CD4-positive, alpha-beta T cell treated with Interleukin-6 for 4 hours (primary cell): ENCODE measurements at regions not wholly inside any gene's neighbourhood (a gene's known extent, or its start where the extent isn't known, plus 50 kb on each side); places are given as distances from the start of the nearest gene placed in this dataset.

Source experiments
- DNase-seq: peaks from one replicate; pipeline ENCODE4 v3.0.0-alpha.2; 2020; ENCODE audit warnings: mixed read lengths

DNA sequence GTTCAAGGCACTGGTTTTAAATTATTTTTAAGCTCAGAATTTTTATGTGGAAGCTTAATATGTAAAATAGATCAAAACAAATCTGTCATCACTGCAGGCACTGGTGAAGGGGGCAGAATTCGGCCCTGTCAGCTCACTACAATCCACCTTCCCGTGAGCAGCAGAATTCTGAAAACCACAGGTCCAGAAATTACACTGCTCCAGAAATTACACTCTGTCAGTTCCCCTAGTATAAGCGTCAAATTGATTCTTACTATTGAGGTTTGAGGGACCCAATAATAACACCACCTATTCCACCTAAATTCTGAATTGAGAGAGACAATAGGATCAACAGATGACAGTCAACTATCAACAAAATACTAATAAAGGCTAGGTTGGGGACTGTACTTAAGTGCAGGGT is 245.5 kb downstream of the PHLDA1 start:
- no peak for DNase-seq

GRCh38 chr12:75784591-75784990 is 247.0 kb downstream of the PHLDA1 start:
- DNase-seq: peak; percentile 14

GRCh38 chr12:75783093-75783877 is 248.3 kb downstream of the PHLDA1 start:
- DNase-seq: no peak

DNA sequence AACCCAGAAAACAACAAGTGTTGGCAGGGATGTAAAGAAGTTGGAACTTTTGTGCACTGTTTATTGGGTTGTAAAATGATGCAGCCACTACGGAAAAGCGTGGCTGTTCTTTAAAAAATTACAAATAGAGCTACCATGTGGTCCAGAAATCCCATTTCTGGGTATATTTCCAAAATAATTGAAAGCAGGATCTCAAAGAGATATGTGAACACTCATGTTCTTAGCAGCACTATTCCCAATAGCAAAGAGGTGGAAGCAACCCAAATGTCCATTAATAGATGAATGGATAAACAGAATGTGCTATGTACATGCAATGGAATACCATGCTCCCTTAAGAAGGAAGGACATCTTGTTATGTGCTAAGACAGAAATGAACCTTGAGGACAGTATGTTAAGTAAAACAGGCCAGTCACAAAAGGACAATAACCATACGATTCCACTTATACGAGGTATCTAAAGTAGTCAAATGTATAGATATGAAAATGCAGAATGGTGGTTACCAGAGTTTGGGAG is 249.5 kb downstream of the PHLDA1 start:
- DNase-seq: no peak

DNA sequence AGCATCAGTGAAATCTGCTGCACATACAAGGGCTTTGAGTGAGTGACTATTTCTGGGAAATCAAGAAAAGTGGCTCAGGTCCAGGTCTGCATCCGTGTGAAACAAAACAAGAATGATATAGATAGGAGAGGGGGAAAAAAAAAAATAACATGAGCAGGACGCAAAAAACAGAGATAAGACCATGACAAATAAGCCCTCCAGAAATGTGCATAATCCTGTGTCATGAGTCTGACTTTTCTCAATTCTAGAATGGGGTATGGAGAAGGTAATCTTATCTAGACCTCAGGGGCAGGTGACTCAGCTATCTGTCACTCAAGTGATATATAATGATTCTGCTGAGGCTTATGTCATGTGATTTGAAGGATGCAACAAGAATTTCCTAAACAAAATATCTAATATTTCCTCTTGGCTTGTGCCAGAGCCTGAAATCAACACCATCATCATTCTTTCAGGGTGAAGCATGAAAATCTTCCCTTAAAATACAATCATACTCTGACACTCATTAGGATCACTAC is 250.0 kb downstream of the PHLDA1 start:
- no peak for DNase-seq

GRCh38 chr12:75779891-75780496 is 251.6 kb downstream of the PHLDA1 start:
- DNase-seq: no peak

DNA sequence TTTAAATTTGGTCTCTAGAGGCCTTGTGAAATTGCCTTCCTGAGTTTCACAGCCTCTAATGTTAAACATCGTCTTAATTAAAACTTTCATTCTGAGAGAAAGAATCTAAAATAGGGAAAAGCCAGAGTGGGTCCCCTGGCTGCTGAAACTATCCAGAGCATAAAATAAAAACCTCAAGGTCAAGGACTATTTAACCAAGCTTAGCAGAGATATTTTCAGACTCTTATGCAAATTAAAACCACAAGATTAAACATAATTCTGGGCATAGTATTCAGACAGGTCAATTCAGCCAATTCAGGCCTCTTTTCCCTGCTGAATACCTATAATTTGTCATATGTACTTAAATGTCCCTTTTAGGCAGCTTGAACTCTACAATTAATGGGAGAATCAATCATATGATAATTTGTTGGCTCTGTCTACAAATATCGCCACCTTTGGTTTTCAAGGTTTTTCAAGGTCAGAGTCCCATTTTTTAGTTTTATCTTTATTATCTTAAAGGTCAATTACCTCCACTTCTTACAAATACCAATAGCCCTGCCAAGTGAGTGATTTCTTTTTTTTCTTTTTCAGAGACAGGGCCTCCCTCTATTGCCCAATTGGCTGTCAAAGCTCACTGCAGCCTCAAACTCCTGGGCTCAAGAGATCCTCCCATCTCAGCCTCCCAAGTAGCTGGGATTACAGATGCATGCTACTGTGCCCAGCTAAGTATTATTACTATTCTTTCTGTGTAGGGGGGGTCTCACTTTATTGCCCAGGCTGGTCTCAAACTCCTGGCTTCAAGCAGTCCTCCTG is 257.1 kb downstream of the PHLDA1 start:
- DNase-seq: no peak

GRCh38 chr12:75773377-75773776 is 258.2 kb downstream of the PHLDA1 start:
- DNase-seq: no peak

GRCh38 chr12:75771023-75771422 is 259.6 kb upstream of the KRR1 start:
- no peak for DNase-seq

GRCh38 chr12:75767957-75768356 is 256.5 kb upstream of the KRR1 start:
- no peak for DNase-seq

DNA sequence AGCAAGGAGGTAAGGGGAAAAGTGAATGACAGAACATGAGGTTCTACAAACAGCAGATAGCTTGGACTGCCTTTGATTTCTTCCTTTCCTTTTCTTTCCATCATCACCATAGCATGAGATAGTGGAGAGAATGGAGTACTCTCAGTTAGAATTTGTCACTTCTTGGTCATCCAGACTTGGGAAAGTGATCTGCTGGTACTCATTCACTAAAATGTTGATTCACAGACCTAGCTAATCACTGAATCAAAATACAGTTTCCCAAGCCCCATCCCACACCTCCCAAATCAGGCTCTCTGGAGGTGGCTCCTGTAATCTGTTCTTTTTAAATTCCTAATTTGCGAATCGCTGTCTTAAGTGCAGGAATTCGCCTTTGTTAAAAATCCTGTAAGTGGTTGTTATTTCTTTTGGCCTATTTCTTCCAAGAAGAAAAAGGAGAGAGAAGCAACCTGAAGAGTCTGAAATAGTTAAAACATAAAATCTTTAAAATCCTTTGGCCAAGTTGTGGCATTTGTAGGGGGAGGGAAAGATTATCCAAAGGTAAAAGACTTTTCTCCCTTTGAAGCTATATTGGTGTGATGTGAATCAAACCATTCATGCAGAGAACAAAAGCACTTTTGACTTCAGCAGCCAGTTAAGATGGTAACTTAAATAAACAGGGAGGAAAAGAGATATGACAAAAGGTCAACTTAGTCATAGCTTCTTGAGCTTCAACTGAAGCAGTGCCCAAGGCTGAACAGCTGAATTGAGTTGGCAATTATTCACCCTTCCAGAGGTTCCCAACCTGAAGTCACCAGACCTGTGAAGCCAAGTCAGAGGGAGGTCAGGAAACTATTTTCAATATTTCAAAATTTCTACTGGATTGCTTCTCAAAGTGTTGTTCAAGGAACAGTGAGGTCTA is 255.1 kb upstream of the KRR1 start:
- DNase-seq: no peak

- DNase-seq: no peak
Measured at GRCh38 chr12:75765170-75766059, 254.0 kb upstream of the KRR1 start.

DNA sequence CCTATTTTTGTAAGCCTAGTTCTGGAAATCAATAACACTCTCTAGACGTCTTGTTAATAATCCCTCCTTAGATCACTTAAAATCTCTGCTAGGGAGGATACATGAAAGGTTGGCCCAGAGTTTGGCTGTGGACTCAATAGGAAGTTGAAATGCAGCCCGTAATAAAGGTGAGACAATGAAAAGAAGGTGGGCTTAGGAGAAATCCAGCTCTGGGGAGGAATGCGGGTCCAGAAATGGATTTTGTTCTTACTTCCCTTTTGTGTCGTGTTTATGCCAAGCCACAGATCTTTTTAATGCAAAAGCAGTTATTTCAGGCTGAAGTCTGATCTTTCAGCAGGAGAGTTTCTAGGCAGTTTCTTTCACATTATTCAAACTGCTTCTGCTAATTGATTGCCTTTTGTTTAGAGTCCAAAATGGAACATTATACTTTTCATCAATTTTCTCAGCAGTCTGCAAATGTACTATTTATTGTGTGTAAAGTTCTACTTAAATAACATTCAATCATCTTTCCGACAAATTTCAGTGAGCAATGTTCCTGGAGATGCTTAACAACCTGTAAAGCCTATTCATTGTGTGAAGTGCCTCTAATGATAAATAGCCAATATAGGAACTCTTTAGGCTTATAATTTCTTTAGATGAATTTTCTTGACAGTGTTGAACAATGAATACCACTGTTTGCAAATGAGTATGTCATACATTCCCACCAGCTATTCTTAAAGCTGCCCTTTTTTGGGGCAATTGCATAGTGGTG is 252.9 kb upstream of the KRR1 start:
- DNase-seq: no peak

GRCh38 chr12:75760573-75761294 is 249.3 kb upstream of the KRR1 start:
- DNase-seq: no peak

GRCh38 chr12:75759842-75760572 is 248.6 kb upstream of the KRR1 start:
- DNase-seq: no peak

DNA sequence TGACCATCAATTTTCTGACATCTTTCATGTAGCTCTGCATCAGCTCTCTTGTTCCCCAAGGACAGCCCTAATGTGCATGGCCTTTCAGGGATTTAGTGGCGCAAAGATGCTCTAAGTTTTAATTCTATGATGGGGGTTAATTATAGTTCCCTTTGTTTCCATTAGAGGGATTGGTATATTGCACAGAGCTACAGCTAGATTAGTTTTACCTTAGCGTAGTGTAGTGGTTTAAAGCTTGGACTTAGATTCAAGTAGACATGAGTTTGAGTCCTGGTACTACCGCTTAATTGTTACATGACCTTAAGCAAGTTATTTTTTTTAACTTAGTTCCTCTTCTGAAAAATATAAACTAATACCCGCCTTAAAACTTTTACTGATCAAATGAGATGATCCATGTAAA is 247.8 kb upstream of the KRR1 start:
- no peak for DNase-seq

GRCh38 chr12:75756771-75757170 is 245.4 kb upstream of the KRR1 start:
- DNase-seq: no peak

GRCh38 chr12:75756111-75756510 is 244.7 kb upstream of the KRR1 start:
- DNase-seq: no peak

DNA sequence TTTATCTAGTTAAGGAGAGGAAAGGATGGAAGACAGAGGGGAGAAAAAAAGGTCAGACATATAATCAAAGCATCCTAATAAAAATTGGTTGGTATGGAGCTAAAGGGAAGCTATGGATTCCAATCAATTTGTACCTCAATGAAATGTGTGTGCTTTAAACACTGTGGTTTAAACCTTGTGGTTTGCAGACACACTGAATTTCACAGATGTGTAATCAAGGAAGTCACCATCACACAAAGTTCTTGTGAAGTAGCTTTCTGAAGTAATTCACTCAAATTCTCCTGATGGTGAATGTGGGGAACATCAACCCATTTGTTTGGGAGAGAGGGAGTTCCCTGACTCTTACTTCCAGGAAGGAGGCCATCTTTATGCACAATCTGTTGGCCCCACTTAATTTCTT is 243.3 kb upstream of the KRR1 start:
- no peak for DNase-seq
